Fibroblast of lung (primary cell): ENCODE measurements at regions not wholly inside any gene's neighbourhood (a gene's known extent, or its start where the extent isn't known, plus 50 kb on each side); places are given as distances from the start of the nearest gene placed in this dataset.

ENCODE experiments used
- DNase-seq, 2 donors: peaks; one replicate each; pipeline versions ENCODE4 v3.0.0 to v3.0.0-alpha.2; 2010; ENCODE audit warnings: low read depth in 2 of 2
- H2AFZ ChIP-seq: 2 replicates; pipeline ENCODE4 v1.5.1; 2012; ENCODE audit warnings: low read length, control low read depth, inconsistent platforms
- H3K27ac ChIP-seq: 2 replicates; pipeline ENCODE4 v1.5.1; 2011; ENCODE audit warnings: low read length, control low read depth; ENCODE audit not compliant: insufficient read depth
- H3K27me3 ChIP-seq: 2 replicates; pipeline ENCODE4 v1.5.1; 2011; ENCODE audit warnings: mild to moderate bottlenecking, low read length; ENCODE audit not compliant: control insufficient read depth, insufficient read depth
- H3K36me3 ChIP-seq: 2 replicates; pipeline ENCODE4 v1.5.1; 2011; ENCODE audit warnings: low read length; ENCODE audit not compliant: control insufficient read depth, insufficient read depth
- H3K4me1 ChIP-seq: 2 replicates; pipeline ENCODE4 v1.5.1; 2011; ENCODE audit warnings: low read length; ENCODE audit not compliant: control insufficient read depth, insufficient read depth; ENCODE audit errors: extremely low read depth
- H3K4me2 ChIP-seq: 2 replicates; pipeline ENCODE4 v1.5.1; 2011; ENCODE audit warnings: low read length, control low read depth; ENCODE audit not compliant: insufficient read depth; ENCODE audit errors: extremely low read depth
- H3K4me3 ChIP-seq, 4 experiments: fragments of 200-600 bp in 1 of 4; sonication (generic) in 1 of 4; replicated peaks in 1 of 4; 2 replicates each; pipeline ENCODE4 v1.5.1; 2011 to 2016; ENCODE audit warnings: low read length in 4 of 4, low read depth in 3 of 4, mild to moderate bottlenecking in 3 of 4, control low read depth in 2 of 4, inconsistent platforms in 1 of 4, mixed read lengths in 1 of 4; ENCODE audit not compliant: insufficient read depth in 1 of 4; ENCODE audit errors: control extremely low read depth in 1 of 4
- H3K79me2 ChIP-seq: 2 replicates; pipeline ENCODE4 v1.5.1; 2012; ENCODE audit warnings: mild to moderate bottlenecking, low read length, inconsistent platforms; ENCODE audit not compliant: control insufficient read depth, insufficient read depth
- H3K9ac ChIP-seq: 2 replicates; pipeline ENCODE4 v1.5.1; 2011; ENCODE audit warnings: mild to moderate bottlenecking, low read length, control low read depth; ENCODE audit not compliant: insufficient read depth
- H3K9me3 ChIP-seq: 2 replicates; pipeline ENCODE4 v1.5.1; 2012; ENCODE audit warnings: low read depth, low read length; ENCODE audit not compliant: control insufficient read depth, insufficient read depth
- H4K20me1 ChIP-seq: 2 replicates; pipeline ENCODE4 v1.5.1; 2011; ENCODE audit warnings: low read length; ENCODE audit not compliant: control insufficient read depth, insufficient read depth; ENCODE audit errors: extremely low read depth
- EZH2 ChIP-seq: IDR thresholded peaks from 2 replicates; pipeline ENCODE4 v1.5.1; 2012; ENCODE audit warnings: low read length, control low read depth, mild to moderate bottlenecking; ENCODE audit errors: missing control alignments
- TF ChIP-seq, protein P1 (sequence below), 2 donors: IDR thresholded peaks in 1 of 2; conservative IDR thresholded peaks in 1 of 2; 1 replicate in 1 of 2; 2 replicates in 1 of 2; pipeline ENCODE4 v1.5.1; 2011 to 2012; ENCODE audit warnings: low read length in 2 of 2, control low read depth in 1 of 2, inconsistent platforms in 1 of 2, low read depth in 1 of 2, mild to moderate bottlenecking in 1 of 2

DNA sequence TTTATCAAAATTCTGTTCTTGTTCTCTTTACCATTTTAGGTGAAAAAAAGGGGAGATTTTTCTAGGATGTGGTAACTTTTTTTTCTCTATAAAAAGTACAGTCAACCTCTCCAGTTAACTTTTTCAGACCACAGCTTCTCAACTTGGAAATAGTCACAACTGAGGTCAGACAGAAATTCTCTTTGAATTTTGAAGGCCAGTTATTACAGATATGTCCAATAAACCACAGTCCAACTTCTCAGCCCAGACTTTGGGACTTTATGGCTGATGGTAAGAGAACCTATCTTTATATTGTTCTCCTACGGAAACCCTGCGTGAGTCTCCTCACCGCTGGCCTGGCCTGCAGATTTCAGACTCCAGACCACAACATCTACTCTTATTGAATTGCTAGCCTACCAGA lies 176.7 kb downstream of the DACT1 start:
- TF ChIP-seq, protein P1, sequence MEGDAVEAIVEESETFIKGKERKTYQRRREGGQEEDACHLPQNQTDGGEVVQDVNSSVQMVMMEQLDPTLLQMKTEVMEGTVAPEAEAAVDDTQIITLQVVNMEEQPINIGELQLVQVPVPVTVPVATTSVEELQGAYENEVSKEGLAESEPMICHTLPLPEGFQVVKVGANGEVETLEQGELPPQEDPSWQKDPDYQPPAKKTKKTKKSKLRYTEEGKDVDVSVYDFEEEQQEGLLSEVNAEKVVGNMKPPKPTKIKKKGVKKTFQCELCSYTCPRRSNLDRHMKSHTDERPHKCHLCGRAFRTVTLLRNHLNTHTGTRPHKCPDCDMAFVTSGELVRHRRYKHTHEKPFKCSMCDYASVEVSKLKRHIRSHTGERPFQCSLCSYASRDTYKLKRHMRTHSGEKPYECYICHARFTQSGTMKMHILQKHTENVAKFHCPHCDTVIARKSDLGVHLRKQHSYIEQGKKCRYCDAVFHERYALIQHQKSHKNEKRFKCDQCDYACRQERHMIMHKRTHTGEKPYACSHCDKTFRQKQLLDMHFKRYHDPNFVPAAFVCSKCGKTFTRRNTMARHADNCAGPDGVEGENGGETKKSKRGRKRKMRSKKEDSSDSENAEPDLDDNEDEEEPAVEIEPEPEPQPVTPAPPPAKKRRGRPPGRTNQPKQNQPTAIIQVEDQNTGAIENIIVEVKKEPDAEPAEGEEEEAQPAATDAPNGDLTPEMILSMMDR (conservative IDR thresholded peaks at IDR 0.05 in 1 of 2, IDR thresholded peaks at IDR 0.05 in 1 of 2; ENCODE audit: low read depth in 1 of 2, low read length in 2 of 2) = no peak
- TF ChIP-seq EZH2 = no peak
- no peak overlapping the region for H3K27ac ChIP-seq

DNA sequence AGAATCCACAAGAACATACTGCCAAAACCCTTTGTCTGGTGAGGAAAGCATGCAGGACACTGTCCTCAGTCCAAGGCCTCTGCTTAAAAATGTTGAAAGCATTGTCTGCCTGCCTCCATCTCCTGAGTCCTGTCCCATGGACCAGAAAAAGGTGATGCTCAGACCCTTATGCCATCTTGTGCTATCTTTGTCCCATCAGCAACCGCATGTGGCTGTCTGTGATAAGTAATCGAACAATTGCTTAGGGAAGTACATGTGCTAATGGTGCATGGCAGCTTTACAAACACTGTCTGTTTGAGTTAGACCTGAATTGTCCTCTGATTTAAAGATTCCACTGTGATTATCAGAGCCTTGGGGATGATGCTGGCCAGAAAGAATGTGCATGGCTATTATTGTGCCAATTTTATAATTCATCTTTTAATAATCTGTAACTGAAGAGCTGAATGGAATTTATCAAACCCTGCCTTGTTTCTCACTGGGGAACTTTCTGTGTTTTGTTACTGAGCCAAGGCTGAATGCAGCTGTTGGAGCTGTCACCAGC lies 177.5 kb downstream of the DACT1 start:
- TF ChIP-seq EZH2 = no peak
- TF ChIP-seq, protein P1 (conservative IDR thresholded peaks at IDR 0.05 in 1 of 2, IDR thresholded peaks at IDR 0.05 in 1 of 2; ENCODE audit: low read depth in 1 of 2, low read length in 2 of 2) = no peak
- no peaks in the 10 kb centered on the region for H3K27me3 ChIP-seq
- no peak overlapping the region for H3K27ac ChIP-seq
- no peak overlapping the region for H3K4me3 ChIP-seq
- peak overlapping the region; percentile 56 for H3K4me2 ChIP-seq
- no peak overlapping the region for H3K9ac ChIP-seq
- no peaks in the 10 kb centered on the region for H3K36me3 ChIP-seq
- no peak overlapping the region for H2AFZ ChIP-seq
- H3K79me2 ChIP-seq = no peaks in the 10 kb centered on the region
- peaks cover 10% of the 10 kb centered on the region for H3K4me1 ChIP-seq
- no peaks in the 10 kb centered on the region for H3K9me3 ChIP-seq
- peak in 1 of 2 donors; percentile 87 for DNase-seq
- no peaks in the 10 kb centered on the region for H4K20me1 ChIP-seq

More for the DNA sequence above, 176.7 kb downstream of the DACT1 start:
- Histone ChIP-seq H3K4me3 (no peak overlapping the region), H3K4me2 (no peak overlapping the region), H3K27me3 (no peaks in the 10 kb centered on the region), H2AFZ (no peak overlapping the region), H3K36me3 (no peaks in the 10 kb centered on the region), H3K4me1 (peaks cover 10% of the 10 kb centered on the region), H4K20me1 (no peaks in the 10 kb centered on the region), H3K79me2 (no peaks in the 10 kb centered on the region), H3K9ac (no peak overlapping the region), H3K9me3 (no peaks in the 10 kb centered on the region)
- peak in 1 of 2 donors; percentile 84 for DNase-seq

DNA sequence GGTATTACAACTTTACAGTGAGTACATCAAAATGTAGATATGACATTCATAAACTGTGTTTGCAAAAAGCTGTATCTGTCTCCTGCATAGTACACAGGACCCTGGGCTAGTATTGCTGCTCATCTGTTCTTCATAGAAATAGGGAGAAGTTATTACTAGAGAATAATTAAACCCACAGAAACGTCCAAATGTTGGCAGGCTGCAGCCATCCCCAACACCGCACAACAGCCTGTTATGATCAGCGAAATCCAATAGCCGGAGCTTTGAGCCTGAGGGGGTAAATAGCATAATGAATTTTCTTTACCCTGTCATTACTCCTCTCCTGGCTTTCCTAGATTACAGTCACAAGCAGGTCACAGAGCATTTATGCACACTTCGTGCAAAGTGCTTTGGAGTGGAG lies 178.0 kb downstream of the DACT1 start:
- DNase-seq = no peak
- Histone ChIP-seq H2AFZ (no peak overlapping the region), H3K4me3 (no peak overlapping the region), H3K79me2 (no peaks in the 10 kb centered on the region), H3K36me3 (no peaks in the 10 kb centered on the region), H3K27ac (no peak overlapping the region), H3K4me2 (no peak overlapping the region), H4K20me1 (no peaks in the 10 kb centered on the region), H3K4me1 (peaks cover 10% of the 10 kb centered on the region), H3K9me3 (no peaks in the 10 kb centered on the region), H3K27me3 (no peaks in the 10 kb centered on the region), H3K9ac (no peak overlapping the region)
- TF ChIP-seq EZH2 = no peak
- TF ChIP-seq, protein P1 (conservative IDR thresholded peaks at IDR 0.05 in 1 of 2, IDR thresholded peaks at IDR 0.05 in 1 of 2; ENCODE audit: low read depth in 1 of 2, low read length in 2 of 2) = no peak
